ENCODE measurements at regions not wholly inside any gene's neighbourhood (a gene's known extent, or its start where the extent isn't known, plus 50 kb on each side); places are given as distances from the start of the nearest gene placed in this dataset.

GRCh38 chr5:107783551-107783950, 112.8 kb upstream of the EFNA5 start:
- no peak for ATAC-seq
- no peak for TF ChIP-seq CSDC2 (CRISPR knock-in tag; IDR thresholded peaks at IDR 0.05)
- TF ChIP-seq ARNTL (CRISPR knock-in tag; IDR thresholded peaks at IDR 0.05; ENCODE audit: borderline replicate concordance, low read depth), result no peak
- TF ChIP-seq ISL1 (CRISPR knock-in tag; IDR thresholded peaks at IDR 0.05), result no peak
- TF ChIP-seq TOX (CRISPR knock-in tag; IDR thresholded peaks at IDR 0.05; ENCODE audit: borderline replicate concordance), result no peak
- TF ChIP-seq SNAI2 (CRISPR knock-in tag; IDR thresholded peaks at IDR 0.05), result no peak
- TF ChIP-seq TCF4 (CRISPR knock-in tag; IDR thresholded peaks at IDR 0.05; ENCODE audit: borderline replicate concordance), result no peak
- TF ChIP-seq, protein P1, sequence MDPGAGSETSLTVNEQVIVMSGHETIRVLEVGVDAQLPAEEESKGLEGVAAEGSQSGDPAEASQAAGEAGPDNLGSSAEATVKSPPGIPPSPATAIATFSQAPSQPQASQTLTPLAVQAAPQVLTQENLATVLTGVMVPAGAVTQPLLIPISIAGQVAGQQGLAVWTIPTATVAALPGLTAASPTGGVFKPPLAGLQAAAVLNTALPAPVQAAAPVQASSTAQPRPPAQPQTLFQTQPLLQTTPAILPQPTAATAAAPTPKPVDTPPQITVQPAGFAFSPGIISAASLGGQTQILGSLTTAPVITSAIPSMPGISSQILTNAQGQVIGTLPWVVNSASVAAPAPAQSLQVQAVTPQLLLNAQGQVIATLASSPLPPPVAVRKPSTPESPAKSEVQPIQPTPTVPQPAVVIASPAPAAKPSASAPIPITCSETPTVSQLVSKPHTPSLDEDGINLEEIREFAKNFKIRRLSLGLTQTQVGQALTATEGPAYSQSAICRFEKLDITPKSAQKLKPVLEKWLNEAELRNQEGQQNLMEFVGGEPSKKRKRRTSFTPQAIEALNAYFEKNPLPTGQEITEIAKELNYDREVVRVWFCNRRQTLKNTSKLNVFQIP (CRISPR knock-in tag; IDR thresholded peaks at IDR 0.05; ENCODE audit: borderline replicate concordance, low read depth), result no peak
- TF ChIP-seq ZFP30 (CRISPR knock-in tag; IDR thresholded peaks at IDR 0.05), result no peak
- no peak for TF ChIP-seq ZNF565 (CRISPR knock-in tag; conservative IDR thresholded peaks at IDR 0.05; ENCODE audit: low read depth)
- TF ChIP-seq RARB (CRISPR knock-in tag; IDR thresholded peaks at IDR 0.05), result no peak
- TF ChIP-seq CREB5 (CRISPR knock-in tag; IDR thresholded peaks at IDR 0.05; ENCODE audit: low read depth), result no peak
- TF ChIP-seq PATZ1 (CRISPR knock-in tag; IDR thresholded peaks at IDR 0.05; ENCODE audit: borderline replicate concordance), result no peak
- TF ChIP-seq GLIS3 (CRISPR knock-in tag; IDR thresholded peaks at IDR 0.05), result no peak
- TF ChIP-seq ZNF8 (CRISPR knock-in tag; IDR thresholded peaks at IDR 0.05), result no peak
- no peak for TF ChIP-seq ESRRG (CRISPR knock-in tag; IDR thresholded peaks at IDR 0.05)
- TF ChIP-seq PPARA (CRISPR knock-in tag; IDR thresholded peaks at IDR 0.05; ENCODE audit: borderline replicate concordance), result no peak
- no peak for TF ChIP-seq ZFP3 (CRISPR knock-in tag; IDR thresholded peaks at IDR 0.05)
- no peak for TF ChIP-seq BACH2 (CRISPR knock-in tag; IDR thresholded peaks at IDR 0.05; ENCODE audit: borderline replicate concordance)

DNA sequence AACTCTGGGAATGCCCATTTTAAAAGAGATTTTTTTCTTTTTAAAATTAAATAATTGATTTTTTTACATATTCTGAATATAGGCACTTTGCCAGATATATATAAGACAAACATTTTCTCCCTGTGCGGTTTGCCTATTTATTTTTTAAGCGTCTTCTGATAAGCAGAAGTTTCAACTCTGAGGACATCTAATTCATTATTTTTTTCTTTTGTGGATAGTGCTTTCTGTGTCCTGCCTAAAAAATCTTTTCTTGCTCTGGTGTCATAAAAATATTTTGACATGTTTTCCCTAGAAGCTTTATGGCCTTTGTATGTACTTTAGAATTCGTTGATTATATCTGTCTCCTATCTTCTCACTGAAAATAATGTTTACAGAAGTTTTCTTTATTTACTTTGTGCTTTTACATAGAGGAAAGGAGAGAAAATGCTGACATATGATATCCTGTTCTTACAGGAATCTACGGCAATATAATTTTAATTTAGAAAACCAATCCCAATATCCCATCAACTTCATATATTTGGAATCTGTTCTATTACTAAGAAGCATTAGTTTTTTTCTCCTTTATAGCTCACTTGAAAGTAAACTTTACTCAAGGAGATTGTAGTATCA, 111.9 kb upstream of the EFNA5 start:
- TF ChIP-seq CSRNP3 (CRISPR knock-in tag; IDR thresholded peaks at IDR 0.05) (no peak), ZNF8 (CRISPR knock-in tag; IDR thresholded peaks at IDR 0.05) (no peak)
- no peak for ATAC-seq

DNA sequence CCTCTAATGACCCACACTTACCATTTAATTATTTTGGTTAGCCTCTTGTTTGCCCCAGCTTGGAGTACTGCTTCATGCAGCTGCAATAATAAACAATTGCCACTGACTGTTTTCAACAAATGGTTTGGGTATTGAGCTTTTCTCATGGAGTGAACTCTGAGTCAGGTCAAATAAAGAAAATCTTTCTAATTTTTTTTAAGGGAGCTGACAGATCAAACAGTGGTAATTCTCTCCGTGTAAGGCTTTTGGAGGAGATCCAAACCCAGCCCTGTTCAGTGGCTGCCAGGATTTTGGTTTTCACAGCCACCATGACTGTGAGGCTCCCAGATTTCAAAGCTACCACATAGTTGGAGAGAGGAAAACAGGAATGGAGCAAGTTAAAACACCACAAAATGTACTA, 110.7 kb upstream of the EFNA5 start:
- no peak for ATAC-seq
- TF ChIP-seq OSR1 (CRISPR knock-in tag; IDR thresholded peaks at IDR 0.05), result no peak
- TF ChIP-seq, protein P1 (CRISPR knock-in tag; IDR thresholded peaks at IDR 0.05; ENCODE audit: borderline replicate concordance, low read depth), result no peak
- TF ChIP-seq RARB (CRISPR knock-in tag; IDR thresholded peaks at IDR 0.05), result no peak
- no peak for TF ChIP-seq ARNTL (CRISPR knock-in tag; IDR thresholded peaks at IDR 0.05; ENCODE audit: borderline replicate concordance, low read depth)
- no peak for TF ChIP-seq ZFP3 (CRISPR knock-in tag; IDR thresholded peaks at IDR 0.05)
- TF ChIP-seq TCF4 (CRISPR knock-in tag; IDR thresholded peaks at IDR 0.05; ENCODE audit: borderline replicate concordance), result no peak
- TF ChIP-seq GLIS3 (CRISPR knock-in tag; IDR thresholded peaks at IDR 0.05), result no peak
- TF ChIP-seq ZNF8 (CRISPR knock-in tag; IDR thresholded peaks at IDR 0.05), result no peak
- no peak for TF ChIP-seq ESRRG (CRISPR knock-in tag; IDR thresholded peaks at IDR 0.05)
- TF ChIP-seq CSDC2 (CRISPR knock-in tag; IDR thresholded peaks at IDR 0.05), result no peak
- no peak for TF ChIP-seq SNAI2 (CRISPR knock-in tag; IDR thresholded peaks at IDR 0.05)
- TF ChIP-seq TOX (CRISPR knock-in tag; IDR thresholded peaks at IDR 0.05; ENCODE audit: borderline replicate concordance), result no peak
- TF ChIP-seq PATZ1 (CRISPR knock-in tag; IDR thresholded peaks at IDR 0.05; ENCODE audit: borderline replicate concordance), result no peak
- no peak for TF ChIP-seq ZC3H10 (CRISPR knock-in tag; IDR thresholded peaks at IDR 0.05)
- no peak for TF ChIP-seq BACH2 (CRISPR knock-in tag; IDR thresholded peaks at IDR 0.05; ENCODE audit: borderline replicate concordance)
- TF ChIP-seq CSRNP3 (CRISPR knock-in tag; IDR thresholded peaks at IDR 0.05), result no peak
- no peak for TF ChIP-seq CREB5 (CRISPR knock-in tag; IDR thresholded peaks at IDR 0.05; ENCODE audit: low read depth)
